Ascending aorta (tissue), 2 donors: ENCODE measurements at regions not wholly inside any gene's neighbourhood (a gene's known extent, or its start where the extent isn't known, plus 50 kb on each side); places are given as distances from the start of the nearest gene placed in this dataset.

Source experiments
- DNase-seq, 2 donors: peaks; one replicate each; pipeline ENCODE4 v3.0.0-alpha.2; 2019; ENCODE audit warnings: low spot score in 2 of 2
- H3K27ac ChIP-seq, 2 donors: fragments of 200-600 bp; sonication (generic); one replicate each; pipeline ENCODE4 v1.5.1; 2016 to 2017; ENCODE audit warnings: mild to moderate bottlenecking in 1 of 2
- H3K27me3 ChIP-seq: fragments of 200-600 bp; sonication (generic); one replicate; pipeline ENCODE4 v1.5.1; 2017
- H3K36me3 ChIP-seq, 2 donors: fragments of 200-600 bp; sonication (generic); one replicate each; pipeline ENCODE4 v1.5.1; 2016
- H3K4me1 ChIP-seq, 2 donors: fragments of 200-600 bp; sonication (generic); one replicate each; pipeline ENCODE4 v1.5.1; 2016 to 2017; ENCODE audit warnings: mild to moderate bottlenecking in 1 of 2
- H3K4me3 ChIP-seq, 2 donors: fragments of 200-600 bp; sonication (generic); one replicate each; pipeline ENCODE4 v1.5.1; 2016 to 2017; ENCODE audit warnings: mild to moderate bottlenecking in 1 of 2
- H3K9me3 ChIP-seq, 2 donors: fragments of 200-600 bp; sonication (generic); one replicate each; pipeline ENCODE4 v1.5.1; 2016
- intact Hi-C: fragments of 100-400 bp; cut with DNase I; formaldehyde crosslinking; loops from one replicate; pipeline ENCODE4 v1.15.1; 2023
- TF ChIP-seq, protein P1 (sequence below), 3 experiments: fragments of 200-600 bp in 2 of 3; fragments of 450-650 bp in 1 of 3; sonication (generic) in 2 of 3; IDR thresholded peaks; one replicate each; pipeline ENCODE4 v1.5.1; 2016 to 2019; ENCODE audit warnings: antibody characterized with exemption in 3 of 3, mild to moderate bottlenecking in 1 of 3, moderate library complexity in 1 of 3

- TF ChIP-seq, protein P1, sequence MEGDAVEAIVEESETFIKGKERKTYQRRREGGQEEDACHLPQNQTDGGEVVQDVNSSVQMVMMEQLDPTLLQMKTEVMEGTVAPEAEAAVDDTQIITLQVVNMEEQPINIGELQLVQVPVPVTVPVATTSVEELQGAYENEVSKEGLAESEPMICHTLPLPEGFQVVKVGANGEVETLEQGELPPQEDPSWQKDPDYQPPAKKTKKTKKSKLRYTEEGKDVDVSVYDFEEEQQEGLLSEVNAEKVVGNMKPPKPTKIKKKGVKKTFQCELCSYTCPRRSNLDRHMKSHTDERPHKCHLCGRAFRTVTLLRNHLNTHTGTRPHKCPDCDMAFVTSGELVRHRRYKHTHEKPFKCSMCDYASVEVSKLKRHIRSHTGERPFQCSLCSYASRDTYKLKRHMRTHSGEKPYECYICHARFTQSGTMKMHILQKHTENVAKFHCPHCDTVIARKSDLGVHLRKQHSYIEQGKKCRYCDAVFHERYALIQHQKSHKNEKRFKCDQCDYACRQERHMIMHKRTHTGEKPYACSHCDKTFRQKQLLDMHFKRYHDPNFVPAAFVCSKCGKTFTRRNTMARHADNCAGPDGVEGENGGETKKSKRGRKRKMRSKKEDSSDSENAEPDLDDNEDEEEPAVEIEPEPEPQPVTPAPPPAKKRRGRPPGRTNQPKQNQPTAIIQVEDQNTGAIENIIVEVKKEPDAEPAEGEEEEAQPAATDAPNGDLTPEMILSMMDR (IDR thresholded peaks at IDR 0.05), result no peak
- Histone ChIP-seq H3K27ac (peak overlapping the region in 1 of 2 donors; percentile 4), H3K27me3 (no peaks in the 10 kb centered on the region), H3K36me3 (no peaks in the 10 kb centered on the region), H3K4me1 (peaks cover 4 to 18% of the 10 kb centered on the region in 2 donors), H3K4me3 (no peak overlapping the region), H3K9me3 (peaks cover 0 to 3% of the 10 kb centered on the region in 2 donors)
- no peak for DNase-seq
- intact Hi-C loops, result no loop called here
Observed at GRCh38 chr3:30226601-30227151, 379.7 kb upstream of the TGFBR2 start.

DNA sequence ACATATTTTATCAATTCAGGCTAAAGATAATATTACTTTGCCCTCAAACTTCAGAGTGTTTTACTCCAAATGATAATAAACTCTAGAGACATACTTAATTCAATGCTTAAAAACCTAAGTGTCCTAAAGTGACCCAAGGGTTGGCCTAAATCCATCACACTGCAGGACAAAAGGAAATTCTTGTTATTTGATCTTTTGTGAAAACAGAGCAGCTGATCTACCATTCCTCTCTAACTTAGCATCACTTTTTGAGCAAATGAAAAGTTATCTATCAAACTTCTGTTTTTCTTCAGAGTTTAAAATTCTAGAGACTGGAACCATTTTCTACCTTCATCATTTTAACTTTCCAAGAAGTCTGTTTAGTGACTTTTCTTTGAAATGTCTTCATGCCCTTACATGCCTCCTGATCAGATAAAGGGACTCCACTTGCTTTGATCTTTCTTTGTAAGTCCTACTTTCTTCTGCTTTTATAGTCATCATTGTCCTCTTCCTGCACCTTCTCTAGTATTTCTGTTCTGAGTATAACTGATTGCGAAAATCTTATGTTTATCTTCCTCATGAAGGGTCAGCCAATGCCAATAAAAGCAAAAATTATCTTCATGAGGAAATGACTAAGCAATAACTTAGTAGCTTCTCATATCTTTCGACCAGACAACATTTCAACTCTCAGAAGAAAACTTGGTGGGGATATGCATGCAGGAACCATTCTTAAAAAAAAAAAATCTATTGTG, 378.7 kb upstream of the TGFBR2 start:
- peaks cover 4 to 18% of the 10 kb centered on the region in 2 donors for H3K4me1 ChIP-seq
- H3K36me3 ChIP-seq, result no peaks in the 10 kb centered on the region
- peak overlapping the region; percentile 46 to 47 for H3K27ac ChIP-seq
- TF ChIP-seq, protein P1 (IDR thresholded peaks at IDR 0.05), result no peak
- no peak overlapping the region for H3K4me3 ChIP-seq
- DNase-seq, result no peak
- intact Hi-C loops, result no loop called here
- no peaks in the 10 kb centered on the region for H3K27me3 ChIP-seq
- H3K9me3 ChIP-seq, result peaks cover 0 to 3% of the 10 kb centered on the region in 2 donors

- TF ChIP-seq, protein P1 (IDR thresholded peaks at IDR 0.05), result no peak
- Histone ChIP-seq H3K36me3 (no peaks in the 10 kb centered on the region), H3K27ac (peak overlapping the region in 1 of 2 donors; percentile 47)
Observed at GRCh38 chr3:30228302-30228631, 378.1 kb upstream of the TGFBR2 start.

DNA sequence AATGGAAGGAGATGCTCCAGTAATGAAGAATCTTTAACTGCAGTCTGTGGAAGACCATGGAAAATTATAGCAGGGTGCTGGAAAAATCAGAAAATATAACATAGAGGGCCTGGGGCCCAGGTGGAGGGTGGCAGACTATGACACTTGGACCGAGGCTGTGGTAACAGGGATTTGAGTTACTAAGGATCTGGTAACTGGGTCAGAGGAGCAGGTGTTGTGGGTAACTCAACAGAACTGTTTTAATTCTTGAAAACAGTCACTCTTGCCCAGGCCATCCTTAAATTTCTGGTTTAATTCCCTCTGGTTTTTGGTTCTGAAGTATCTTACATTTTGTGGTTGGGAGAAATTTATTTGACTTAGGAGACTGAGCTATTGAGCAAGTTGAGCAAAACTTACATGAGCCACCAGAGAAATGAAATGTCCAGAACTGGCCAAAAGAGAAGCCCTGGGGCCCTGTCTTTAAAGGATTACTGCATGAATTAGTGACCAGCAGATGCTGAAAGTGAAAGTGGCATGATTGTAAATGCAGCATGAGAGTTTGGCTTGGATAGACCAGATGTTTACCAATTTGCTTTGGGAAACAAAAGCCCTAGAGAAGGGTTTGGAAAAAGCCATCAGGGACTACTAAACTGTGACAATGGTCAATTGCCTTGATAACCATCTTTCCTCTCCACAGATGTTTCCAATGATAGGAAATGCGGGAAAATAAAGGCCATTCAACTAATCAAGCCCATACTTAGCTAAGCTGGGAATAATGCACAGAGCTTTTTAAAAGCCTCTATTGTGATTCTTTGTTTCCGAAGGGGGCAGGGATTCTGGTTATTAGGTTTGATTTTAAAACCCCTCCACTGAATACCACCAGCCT, 374.9 kb upstream of the TGFBR2 start:
- H3K9me3 ChIP-seq, result no peaks in the 10 kb centered on the region
- no peak overlapping the region for H3K4me3 ChIP-seq
- TF ChIP-seq, protein P1 (IDR thresholded peaks at IDR 0.05), result no peak
- DNase-seq, result no peak
- intact Hi-C loops, result loop anchor here (2.0 kb wide), 1 partner anchor 31 kb away; no protein-coding TSS in a partner anchor
- no peaks in the 10 kb centered on the region for H3K27me3 ChIP-seq
- H3K36me3 ChIP-seq, result no peaks in the 10 kb centered on the region
- peaks cover 4 to 18% of the 10 kb centered on the region in 2 donors for H3K4me1 ChIP-seq
- no peak overlapping the region for H3K27ac ChIP-seq

More at GRCh38 chr3:30228302-30228631, 378.1 kb upstream of the TGFBR2 start:
- Histone ChIP-seq H3K27me3 (no peaks in the 10 kb centered on the region), H3K4me3 (no peak overlapping the region), H3K9me3 (no peaks in the 10 kb centered on the region), H3K4me1 (peaks cover 4 to 18% of the 10 kb centered on the region in 2 donors)
- DNase-seq, result no peak
- intact Hi-C loops, result no loop called here

DNA sequence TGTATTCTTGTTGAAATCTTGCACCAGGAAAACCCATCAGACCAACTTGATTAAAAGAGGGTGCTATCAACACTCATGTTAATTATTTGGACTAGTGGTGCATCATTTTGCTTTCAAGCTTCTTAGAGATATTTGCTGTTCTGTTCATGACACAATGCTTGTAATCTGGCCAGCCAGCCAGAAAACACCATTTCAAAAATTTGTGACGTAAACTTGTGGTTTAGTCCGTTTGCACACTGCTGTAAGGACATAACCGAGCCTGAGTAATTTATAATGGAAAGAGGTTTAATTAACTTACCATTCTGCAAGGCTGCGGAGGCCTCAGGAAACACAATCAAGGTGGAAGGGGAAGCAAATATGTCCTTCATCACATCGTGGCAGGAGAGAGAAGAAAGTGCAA, 374.3 kb upstream of the TGFBR2 start:
- Histone ChIP-seq H3K27me3 (no peaks in the 10 kb centered on the region), H3K9me3 (no peaks in the 10 kb centered on the region), H3K4me1 (peaks cover 0 to 12% of the 10 kb centered on the region in 2 donors), H3K4me3 (no peak overlapping the region), H3K27ac (no peak overlapping the region), H3K36me3 (no peaks in the 10 kb centered on the region)
- TF ChIP-seq, protein P1 (IDR thresholded peaks at IDR 0.05), result no peak
- DNase-seq, result no peak
- intact Hi-C loops, result loop anchor here (2.0 kb wide), 1 partner anchor 31 kb away; no protein-coding TSS in a partner anchor
